OCI-LY3 (cell line): ENCODE measurements at regions not wholly inside any gene's neighbourhood (a gene's known extent, or its start where the extent isn't known, plus 50 kb on each side); places are given as distances from the start of the nearest gene placed in this dataset.

Source experiments
- H2AFZ ChIP-seq: fragments of 200-600, 300-600 bp; shearing (Covaris generic); 2 replicates; pipeline ENCODE4 v1.6.0; 2014; ENCODE audit warnings: antibody characterized with exemption, low read depth, low read length
- H3K27ac ChIP-seq: fragments of 200-600, 300-600 bp; sonication (generic); 2 replicates; pipeline ENCODE4 v1.5.1; 2014; ENCODE audit warnings: mild to moderate bottlenecking, low read length, moderate library complexity, mixed read lengths
- H3K27me3 ChIP-seq: fragments of 200-600, 300-600 bp; sonication (generic); 2 replicates; pipeline ENCODE4 v1.6.1; 2014; ENCODE audit warnings: low read depth, low read length, mixed read lengths
- H3K36me3 ChIP-seq: fragments of 200-600, 300-600 bp; sonication (generic); replicated peaks from 2 replicates; pipeline ENCODE3; 2014; ENCODE audit warnings: low read depth, low read length, mixed read lengths
- H3K4me1 ChIP-seq: fragments of 300-600, 200-600 bp; sonication (generic); 2 replicates; pipeline ENCODE4 v1.6.1; 2014; ENCODE audit warnings: low read length, mixed read lengths
- H3K4me2 ChIP-seq: fragments of 200-600, 300-600 bp; sonication (generic); 2 replicates; pipeline ENCODE4 v1.6.1; 2014; ENCODE audit warnings: low read length, mixed read lengths
- H3K4me3 ChIP-seq: fragments of 300-600, 200-600 bp; sonication (generic); 2 replicates; pipeline ENCODE4 v1.5.1; 2014; ENCODE audit warnings: antibody characterized with exemption, mild to moderate bottlenecking, low read length, moderate library complexity
- H3K79me2 ChIP-seq: fragments of 300-600, 200-600 bp; shearing (Covaris generic); 2 replicates; pipeline ENCODE4 v1.6.1; 2014; ENCODE audit warnings: mild to moderate bottlenecking, low read length, mixed read lengths
- H3K9ac ChIP-seq: fragments of 300-600, 200-600 bp; shearing (Covaris generic); 2 replicates; pipeline ENCODE4 v1.6.0; 2014; ENCODE audit warnings: mild to moderate bottlenecking, low read length, moderate library complexity
- H3K9me3 ChIP-seq: fragments of 200-600, 300-600 bp; shearing (Covaris generic); 2 replicates; pipeline ENCODE4 v1.6.1; 2014; ENCODE audit warnings: low read length, mixed read lengths; ENCODE audit not compliant: insufficient read depth
- H4K20me1 ChIP-seq: fragments of 200-600, 300-600 bp; sonication (generic); 2 replicates; pipeline ENCODE4 v1.6.1; 2016; ENCODE audit warnings: low read length, mixed read lengths; ENCODE audit not compliant: insufficient read depth
- CTCF ChIP-seq: fragments of 200-600, 300-600 bp; sonication (generic); IDR thresholded peaks from 2 replicates; pipeline ENCODE4 v1.5.1; 2014; ENCODE audit warnings: antibody characterized with exemption, low read length, low read depth
- EZH2phosphoT487 ChIP-seq: fragments of 200-600 bp; shearing (Covaris generic); IDR thresholded peaks from 2 replicates; pipeline ENCODE4 v1.6.1; 2018; ENCODE audit warnings: antibody characterized with exemption, mixed run types, low read depth

- Histone ChIP-seq H3K9ac (no peak overlapping the region), H3K4me3 (no peak overlapping the region), H3K9me3 (no peaks in the 10 kb centered on the region), H3K79me2 (no peaks in the 10 kb centered on the region), H3K36me3 (no peaks in the 10 kb centered on the region), H2AFZ (no peak overlapping the region), H3K4me1 (no peaks in the 10 kb centered on the region), H4K20me1 (no peaks in the 10 kb centered on the region), H3K27me3 (0 out of 2 replicates have a peak, but pooled peaks cover 3% of the 10 kb centered on the region), H3K4me2 (no peak overlapping the region), H3K27ac (no peak overlapping the region)
- no peak for TF ChIP-seq CTCF
- no peak for TF ChIP-seq EZH2phosphoT487
Observed at GRCh38 chr12:25652371-25652770, 99.3 kb upstream of the LMNTD1 start.

DNA sequence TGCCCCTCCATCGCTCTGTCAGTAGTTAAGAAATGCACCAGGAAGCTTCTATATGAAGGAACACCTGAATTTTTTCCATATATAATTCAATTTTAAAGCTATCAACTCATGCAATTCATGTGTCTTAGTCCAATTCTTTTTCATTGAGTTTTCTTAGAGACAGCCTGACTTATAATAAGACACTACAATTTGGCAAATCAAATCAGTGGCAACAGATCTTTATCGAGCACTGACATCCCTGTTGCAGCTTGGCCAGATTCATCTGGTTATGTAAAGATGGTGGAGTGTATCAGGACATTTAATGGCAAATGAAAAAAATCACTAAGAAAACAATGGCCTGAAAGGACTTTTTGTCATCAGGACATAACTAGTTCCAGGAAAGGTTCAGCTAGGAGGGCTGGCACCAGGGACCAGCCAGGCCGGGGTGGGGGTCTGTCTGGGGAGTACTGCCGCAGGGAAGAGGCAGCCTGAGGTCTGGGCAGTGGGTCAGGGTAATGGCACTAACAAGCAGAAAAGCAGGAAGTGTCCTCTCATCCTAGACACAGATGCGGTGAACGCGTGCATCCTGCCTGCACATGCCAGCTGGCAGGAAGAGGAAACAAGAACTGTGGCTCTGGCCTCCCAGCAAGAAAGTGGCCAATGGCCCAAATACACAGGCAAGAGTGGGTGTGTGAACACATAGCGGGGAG lies 100.5 kb upstream of the LMNTD1 start:
- H3K4me2 ChIP-seq, result no peak overlapping the region
- H3K9me3 ChIP-seq, result no peaks in the 10 kb centered on the region
- no peak overlapping the region for H2AFZ ChIP-seq
- H3K4me1 ChIP-seq, result no peaks in the 10 kb centered on the region
- no peaks in the 10 kb centered on the region for H3K79me2 ChIP-seq
- H3K27me3 ChIP-seq, result 0 out of 2 replicates have a peak, but pooled peaks cover 3% of the 10 kb centered on the region
- no peaks in the 10 kb centered on the region for H4K20me1 ChIP-seq
- no peak overlapping the region for H3K4me3 ChIP-seq
- no peak for TF ChIP-seq CTCF
- no peak for TF ChIP-seq EZH2phosphoT487
- H3K27ac ChIP-seq, result no peak overlapping the region
- H3K36me3 ChIP-seq, result no peaks in the 10 kb centered on the region
- H3K9ac ChIP-seq, result no peak overlapping the region

DNA sequence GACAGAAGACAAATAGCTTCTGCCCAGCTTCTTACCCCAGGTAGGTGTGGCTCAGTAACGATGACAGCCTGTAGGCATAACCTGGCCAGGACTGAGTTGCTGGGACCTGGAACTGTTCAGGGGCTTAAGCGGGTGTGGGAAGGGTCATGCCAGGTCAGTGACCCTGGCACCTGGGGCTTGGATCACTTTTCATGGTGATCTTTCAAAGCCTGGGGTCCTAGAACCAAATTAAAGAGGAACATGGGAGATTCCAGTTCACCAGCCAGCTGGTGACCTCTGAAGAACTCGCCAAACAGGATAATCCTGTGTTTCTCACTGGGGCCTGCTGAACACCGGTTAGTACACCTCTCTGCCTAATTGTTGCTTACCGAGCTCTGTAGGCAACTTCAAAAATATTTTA lies 102.6 kb upstream of the LMNTD1 start:
- Histone ChIP-seq H3K9me3 (no peaks in the 10 kb centered on the region), H3K27me3 (0 out of 2 replicates have a peak, but pooled peaks cover 3% of the 10 kb centered on the region), H3K27ac (no peak overlapping the region), H2AFZ (no peak overlapping the region), H3K9ac (no peak overlapping the region), H3K4me1 (no peaks in the 10 kb centered on the region), H3K79me2 (no peaks in the 10 kb centered on the region), H3K4me2 (no peak overlapping the region), H3K4me3 (no peak overlapping the region), H4K20me1 (no peaks in the 10 kb centered on the region), H3K36me3 (no peaks in the 10 kb centered on the region)
- TF ChIP-seq EZH2phosphoT487, result no peak
- no peak for TF ChIP-seq CTCF

DNA sequence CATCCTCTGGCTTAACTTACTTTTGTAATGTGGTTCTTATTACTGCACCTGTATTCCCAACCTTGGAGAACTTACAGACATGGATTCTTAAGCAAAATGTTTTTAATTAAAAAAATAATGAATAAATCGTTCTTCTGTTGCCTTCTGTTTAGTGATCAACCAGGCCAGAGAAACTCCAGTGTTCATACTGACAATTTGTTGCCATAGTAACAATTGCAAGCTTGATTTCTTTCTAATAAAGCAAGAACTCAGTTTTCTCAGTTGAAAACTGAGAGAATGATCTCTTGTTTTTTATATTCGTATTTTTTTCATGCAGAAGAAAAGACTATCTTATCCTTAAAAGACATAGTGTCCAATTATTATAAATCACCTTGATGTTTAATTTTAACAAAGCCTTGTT lies 106.5 kb upstream of the LMNTD1 start:
- Histone ChIP-seq H3K79me2 (no peaks in the 10 kb centered on the region), H3K9ac (no peak overlapping the region), H3K9me3 (no peaks in the 10 kb centered on the region), H3K4me3 (no peak overlapping the region), H3K36me3 (no peaks in the 10 kb centered on the region), H3K27ac (no peak overlapping the region), H4K20me1 (no peaks in the 10 kb centered on the region), H3K27me3 (no peaks in the 10 kb centered on the region), H3K4me2 (no peak overlapping the region), H3K4me1 (no peaks in the 10 kb centered on the region), H2AFZ (0 out of 2 replicates have a peak overlapping the region, but pooled peaks have one; percentile 34)
- TF ChIP-seq EZH2phosphoT487, result no peak
- TF ChIP-seq CTCF, result no peak
